ENCODE measurements at regions not wholly inside any gene's neighbourhood (a gene's known extent, or its start where the extent isn't known, plus 50 kb on each side); places are given as distances from the start of the nearest gene placed in this dataset.

DNA sequence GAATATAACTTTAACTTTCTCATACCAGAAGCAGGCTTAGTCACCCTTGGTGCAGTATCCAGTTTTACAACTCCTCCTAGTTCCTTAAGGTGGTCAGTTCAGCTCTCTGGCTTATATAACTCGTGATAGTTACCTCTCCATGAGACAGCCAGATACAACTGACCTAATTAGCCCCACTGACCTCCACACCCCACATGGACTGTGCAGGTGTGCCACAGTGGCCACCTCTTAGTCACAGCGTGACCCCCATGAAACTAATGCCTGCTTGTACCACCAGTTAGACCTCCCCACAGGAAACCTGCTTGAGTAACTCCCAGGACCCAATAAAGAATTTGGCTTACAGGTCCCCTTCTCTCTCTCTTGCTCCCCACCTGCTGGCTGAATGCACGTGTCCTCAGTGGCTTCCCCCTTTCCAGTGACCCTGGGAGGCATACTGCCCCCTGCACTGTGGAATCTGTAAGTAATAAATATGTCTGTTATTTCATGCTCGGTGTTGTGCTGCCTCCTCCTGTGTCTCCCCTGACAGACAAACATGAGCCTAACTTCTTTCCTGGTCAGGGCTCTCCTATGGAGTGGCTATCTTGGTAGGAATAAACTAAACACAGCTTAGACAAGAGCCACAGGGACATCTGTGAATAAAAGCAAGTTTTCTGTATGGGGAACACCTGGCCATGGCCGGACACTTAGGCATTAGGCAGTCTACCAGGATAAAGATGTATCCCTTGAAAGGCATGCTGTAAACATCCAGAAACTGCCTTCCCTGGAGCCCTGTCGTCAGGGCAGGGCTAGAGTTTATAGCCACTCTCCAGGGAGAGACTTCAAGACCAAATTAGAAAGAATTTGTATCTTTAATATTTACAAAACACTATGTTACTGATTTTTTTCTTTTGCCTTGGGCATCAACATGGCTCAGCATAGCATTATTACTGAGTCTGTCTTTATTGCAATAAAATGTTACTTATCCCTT is 209.7 kb upstream of the BOD1L1 start:
- no peak overlapping the region for H3K27ac ChIP-seq

DNA sequence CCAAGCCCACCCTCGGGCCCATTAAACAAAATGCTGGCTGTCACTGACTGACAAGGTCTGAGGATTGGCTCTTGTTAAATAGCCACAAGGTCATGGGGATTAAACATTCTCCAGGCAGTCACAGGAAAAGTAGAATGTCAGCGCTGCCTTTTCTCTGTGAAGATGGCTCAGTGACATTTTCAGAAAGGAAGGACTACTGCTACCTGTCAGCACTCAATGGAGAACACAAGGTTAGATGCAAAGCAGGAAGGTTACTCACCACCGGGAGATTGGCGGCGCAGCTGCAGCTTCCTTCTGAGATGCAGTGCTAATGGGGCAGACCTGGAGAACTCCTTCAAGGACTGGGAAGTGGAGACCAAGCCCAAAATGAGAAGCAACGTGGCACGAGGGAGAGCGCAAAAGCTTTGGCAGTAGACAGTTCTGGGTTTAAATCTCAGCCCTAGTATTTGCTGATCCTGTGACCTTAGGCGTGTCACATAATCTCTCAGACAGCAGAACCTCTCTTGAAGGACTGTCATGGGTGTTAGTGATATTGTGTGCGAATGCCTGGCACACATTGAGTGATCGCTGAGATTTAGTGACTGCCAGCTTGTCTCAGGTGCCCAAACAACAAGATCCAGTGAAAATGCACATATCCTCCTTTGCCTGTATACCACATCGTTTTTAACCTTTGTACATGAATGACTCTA is 213.1 kb upstream of the BOD1L1 start:
- DNase-seq (ENCODE audit: low read depth, low spot score) = no peak
- no peak overlapping the region for H3K27ac ChIP-seq

More for the DNA sequence above, 209.7 kb upstream of the BOD1L1 start:
- DNase-seq (ENCODE audit: low read depth, low spot score) = no peak

DNA sequence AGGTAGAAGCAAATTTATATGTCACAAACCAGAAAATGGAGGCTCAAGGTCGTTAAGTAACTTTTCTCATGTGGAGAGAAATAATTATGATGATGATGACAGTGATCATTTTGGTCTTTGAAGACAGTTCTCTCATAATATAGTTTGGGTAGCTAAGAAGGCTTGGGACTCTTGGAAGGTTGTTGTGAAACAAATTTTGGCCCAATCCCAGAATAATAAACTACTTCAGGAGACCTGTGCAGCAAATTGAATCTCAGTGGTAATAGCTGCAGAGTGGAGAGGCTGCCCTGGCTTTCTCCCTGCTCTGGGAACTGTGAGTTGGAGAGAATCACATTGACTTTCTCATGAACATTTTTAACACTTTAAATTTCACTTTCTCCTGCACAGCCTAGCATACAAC is 217.2 kb upstream of the BOD1L1 start:
- DNase-seq (ENCODE audit: low read depth, low spot score) = no peak
- no peak overlapping the region for H3K27ac ChIP-seq

DNA sequence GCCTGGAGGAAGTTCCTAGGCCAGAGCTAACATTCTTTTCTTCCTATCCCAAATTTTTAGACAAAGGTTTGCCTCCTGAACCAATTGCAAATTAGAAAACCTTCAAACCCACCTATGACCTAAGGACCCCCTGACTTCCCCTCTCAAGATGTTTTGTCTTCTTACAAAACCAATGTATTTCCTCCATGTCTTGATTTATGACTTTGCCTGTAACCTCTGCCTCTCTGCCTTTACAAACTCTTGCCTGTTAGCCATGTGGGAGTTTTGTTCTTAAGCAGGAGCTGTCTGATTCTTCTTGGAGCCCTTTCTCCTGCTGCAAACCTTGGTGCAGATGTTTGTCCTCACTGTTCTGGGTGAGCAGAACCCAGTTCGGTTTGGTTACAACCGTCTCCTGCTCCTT is 222.3 kb upstream of the BOD1L1 start:
- no peak overlapping the region for H3K27ac ChIP-seq
- DNase-seq (ENCODE audit: low read depth, low spot score) = no peak

DNA sequence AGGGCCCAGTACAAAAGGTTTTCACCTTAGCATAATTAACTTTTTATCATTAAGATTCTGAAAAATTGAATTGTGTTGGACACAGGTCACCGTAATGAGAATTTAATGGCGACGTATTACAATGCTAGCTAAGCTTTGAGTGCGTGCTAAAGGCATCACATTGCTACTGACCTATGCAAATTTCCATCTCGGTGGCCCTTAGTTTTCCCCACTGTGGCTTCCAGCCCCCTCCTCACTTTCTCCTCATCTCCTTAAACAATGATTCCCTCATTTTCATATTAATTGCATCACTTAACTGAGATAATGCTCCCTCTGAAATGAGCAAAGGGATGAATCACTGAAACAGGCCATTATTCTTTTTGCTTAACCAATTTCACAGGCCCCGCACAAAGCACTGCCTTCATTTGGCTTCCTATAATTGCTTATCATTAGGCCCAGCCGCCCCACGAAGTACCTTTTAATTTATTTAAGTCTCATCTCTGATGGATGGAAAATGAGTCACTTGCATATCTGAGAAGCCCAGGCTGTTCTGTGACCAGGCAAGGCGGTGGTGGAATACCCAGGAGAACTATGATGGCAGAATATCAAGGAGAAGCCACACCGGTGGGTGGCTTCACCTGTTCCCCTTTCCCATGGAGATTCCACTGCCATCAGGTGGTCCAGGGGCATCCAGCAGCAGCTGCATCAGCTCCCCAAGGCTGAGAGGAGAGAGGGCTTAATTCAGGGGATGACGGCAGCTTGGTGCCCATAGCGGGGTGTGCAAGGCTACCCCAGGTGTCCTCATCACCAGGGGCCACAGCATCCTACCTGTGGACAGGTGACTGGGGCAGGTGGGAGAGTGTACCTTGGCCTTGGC is 223.8 kb upstream of the BOD1L1 start:
- DNase-seq (ENCODE audit: low read depth, low spot score) = no peak

DNA sequence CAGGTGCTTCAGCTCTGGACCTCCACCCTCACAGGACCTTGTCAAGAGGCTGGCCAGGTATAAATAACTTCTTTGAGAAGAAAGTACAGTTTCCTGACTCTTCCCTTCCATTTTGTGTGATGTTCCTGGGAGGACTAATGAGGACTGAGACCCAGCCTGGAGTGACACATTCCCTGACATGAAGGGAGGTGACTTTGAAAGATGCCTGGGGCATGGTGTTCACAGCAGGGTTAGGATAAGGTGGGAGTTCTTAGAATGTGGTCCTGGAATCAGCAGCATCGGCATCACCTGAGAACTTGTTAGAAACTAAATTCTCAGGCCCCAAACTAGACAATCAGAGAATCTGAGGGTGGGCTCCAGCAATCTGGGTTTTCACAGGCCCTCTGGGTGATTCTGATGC is 224.9 kb upstream of the BOD1L1 start:
- DNase-seq (ENCODE audit: low read depth, low spot score) = no peak
- H3K27ac ChIP-seq = no peak overlapping the region

More for the DNA sequence above, 223.8 kb upstream of the BOD1L1 start:
- H3K27ac ChIP-seq = no peak overlapping the region

DNA sequence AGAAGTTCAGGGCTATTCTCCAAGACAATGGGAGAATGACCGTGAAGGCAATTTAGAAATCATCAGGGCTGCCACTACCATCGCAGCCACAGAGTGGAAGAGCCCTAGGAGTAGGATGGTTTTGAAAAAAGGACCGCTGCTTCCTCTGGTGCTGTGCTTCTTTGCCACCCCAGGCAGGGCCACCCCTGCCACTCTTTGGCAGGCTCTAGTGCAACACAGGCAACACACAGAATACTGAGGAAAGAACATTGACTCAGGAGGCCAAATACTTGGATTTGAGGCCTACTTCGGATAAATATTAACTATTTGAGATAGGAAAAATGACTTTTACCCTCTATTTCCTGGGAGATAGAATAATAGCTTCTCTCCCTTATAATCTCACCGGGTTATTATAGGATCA is 228.9 kb upstream of the BOD1L1 start:
- no peak overlapping the region for H3K27ac ChIP-seq
- no peak for DNase-seq (ENCODE audit: low read depth, low spot score)

DNA sequence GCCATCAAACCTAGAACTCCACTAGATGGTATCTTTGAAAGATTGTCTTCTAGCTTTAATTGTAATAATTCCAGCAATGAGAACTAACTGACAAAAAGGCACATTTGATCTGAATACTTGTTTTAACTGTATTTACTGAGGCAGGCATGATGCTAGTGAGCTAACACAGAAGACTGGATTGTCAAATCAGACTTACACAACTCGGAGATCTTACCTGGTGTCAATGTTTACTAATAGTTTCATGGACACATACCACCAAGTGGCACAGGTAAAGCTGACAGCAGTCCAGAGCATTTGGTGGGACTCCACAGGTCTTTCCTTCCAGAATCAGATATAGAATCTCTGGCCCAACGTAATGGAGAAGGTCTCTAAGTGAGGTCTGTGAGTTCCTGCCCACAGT is 229.9 kb upstream of the BOD1L1 start:
- no peak for DNase-seq (ENCODE audit: low read depth, low spot score)
- H3K27ac ChIP-seq = no peak overlapping the region

DNA sequence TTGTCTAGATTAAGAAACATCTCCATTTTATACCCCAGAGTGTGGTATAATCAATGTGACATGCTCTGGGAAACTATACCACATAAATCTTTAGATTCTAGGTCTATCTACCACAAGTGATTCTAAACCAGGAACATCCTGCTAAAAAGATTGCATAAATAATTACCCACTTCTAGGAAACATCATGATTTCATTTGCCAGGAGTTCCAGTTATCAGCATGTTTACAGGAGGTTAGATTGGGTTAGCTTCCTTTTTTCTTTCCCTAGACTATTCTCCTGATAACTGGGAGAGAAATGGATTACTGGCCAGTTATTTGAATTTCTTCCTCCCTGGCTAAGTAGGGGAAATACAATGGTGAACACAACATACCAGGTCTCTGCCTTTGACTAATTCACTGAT is 230.3 kb upstream of the BOD1L1 start:
- DNase-seq (ENCODE audit: low read depth, low spot score) = no peak
- no peak overlapping the region for H3K27ac ChIP-seq

DNA sequence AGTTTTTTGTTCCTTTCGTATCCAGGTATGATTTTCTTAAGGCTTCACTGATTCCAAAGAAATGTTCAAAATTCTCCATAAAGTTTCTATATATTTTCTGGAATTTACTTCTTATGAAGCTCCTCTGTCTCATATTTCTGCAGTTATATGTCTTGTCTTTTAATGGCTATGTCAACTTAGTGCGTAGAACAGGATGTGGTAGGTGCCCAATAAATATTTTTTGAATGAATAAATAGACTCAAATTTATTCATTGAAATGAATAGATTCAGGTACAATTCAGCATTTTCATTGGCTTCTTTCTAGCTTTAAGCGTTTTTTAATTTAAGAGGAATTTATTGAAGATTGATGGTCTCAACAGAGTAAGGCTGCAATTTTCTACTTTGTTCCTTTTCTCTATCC is 231.9 kb upstream of the BOD1L1 start:
- DNase-seq (ENCODE audit: low read depth, low spot score) = no peak
- H3K27ac ChIP-seq = no peak overlapping the region

DNA sequence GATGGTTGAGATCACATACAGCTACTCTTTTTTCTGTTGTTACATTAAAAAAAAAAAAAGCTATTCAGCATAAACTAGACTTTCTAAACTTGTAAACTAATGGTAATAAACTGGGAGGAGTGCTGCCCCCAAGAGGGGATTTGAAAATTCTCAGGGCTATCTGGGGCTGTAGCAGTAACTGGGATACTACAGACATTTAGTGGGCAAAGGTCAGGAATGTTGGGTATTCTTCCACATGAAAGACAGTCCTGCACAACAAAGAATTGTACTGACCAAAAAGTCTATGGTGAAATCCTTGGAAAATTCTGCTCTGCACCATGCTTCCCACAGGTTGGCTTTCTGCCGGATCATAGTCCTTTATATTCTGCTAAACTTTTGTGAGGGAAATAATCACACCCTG is 232.6 kb upstream of the BOD1L1 start:
- H3K27ac ChIP-seq = no peak overlapping the region
- no peak for DNase-seq (ENCODE audit: low read depth, low spot score)

DNA sequence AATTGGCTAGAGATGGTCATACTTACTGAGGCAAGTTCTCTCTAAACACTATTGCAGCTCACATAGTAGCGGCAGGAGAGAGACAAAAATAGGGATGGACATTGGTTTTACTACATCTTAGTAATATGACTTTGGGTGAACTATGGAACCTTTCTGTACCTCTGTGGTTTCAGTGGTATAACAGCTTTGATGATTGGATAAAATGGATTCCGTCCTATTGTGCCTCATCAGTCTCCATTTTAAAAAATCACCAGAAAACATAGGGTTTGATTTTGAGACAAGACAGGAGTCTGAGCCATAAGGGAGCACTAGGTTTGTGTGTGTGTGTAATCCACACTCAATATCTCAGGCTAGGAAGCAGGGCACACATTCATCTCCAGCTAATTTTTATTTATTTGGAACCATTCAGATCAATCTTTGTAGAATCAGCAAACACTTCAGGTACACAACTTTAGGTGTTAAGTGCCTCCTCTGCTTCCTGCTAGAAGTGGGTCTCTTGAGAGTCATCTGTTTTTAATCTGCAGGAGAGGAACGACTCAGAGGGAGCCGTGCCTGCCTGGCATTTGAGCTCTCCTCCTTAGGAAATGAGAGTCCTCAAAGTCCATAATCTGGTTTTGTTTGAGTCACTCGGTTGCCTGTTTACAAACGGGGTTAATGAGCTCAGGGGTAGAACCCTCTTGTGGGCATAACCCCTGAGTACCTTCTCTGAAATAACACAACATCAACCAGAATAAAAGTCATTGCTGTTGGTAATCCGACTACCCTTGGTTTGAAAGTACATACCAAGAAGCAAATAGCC is 238.5 kb upstream of the BOD1L1 start:
- DNase-seq (ENCODE audit: low read depth, low spot score) = no peak
- no peak overlapping the region for H3K27ac ChIP-seq

DNA sequence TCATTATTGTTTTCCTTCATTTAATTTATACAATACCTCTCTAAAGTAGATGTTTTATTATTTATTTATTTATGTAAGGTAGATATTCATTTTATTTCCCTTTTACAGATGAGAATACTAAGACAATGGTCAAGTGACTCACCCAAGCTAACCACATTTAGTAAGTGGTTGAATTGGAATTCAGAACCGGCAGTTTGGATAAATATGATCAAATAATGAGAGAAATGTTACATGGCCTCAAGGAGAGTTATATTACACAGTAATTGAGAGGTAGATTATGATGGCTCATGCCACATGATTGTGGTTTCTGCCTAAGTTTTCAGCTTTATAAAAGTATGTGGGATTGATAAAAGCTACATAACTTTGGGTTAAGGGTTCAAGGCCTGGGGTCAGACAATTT is 239.4 kb upstream of the BOD1L1 start:
- no peak for DNase-seq (ENCODE audit: low read depth, low spot score)
- H3K27ac ChIP-seq = no peak overlapping the region

DNA sequence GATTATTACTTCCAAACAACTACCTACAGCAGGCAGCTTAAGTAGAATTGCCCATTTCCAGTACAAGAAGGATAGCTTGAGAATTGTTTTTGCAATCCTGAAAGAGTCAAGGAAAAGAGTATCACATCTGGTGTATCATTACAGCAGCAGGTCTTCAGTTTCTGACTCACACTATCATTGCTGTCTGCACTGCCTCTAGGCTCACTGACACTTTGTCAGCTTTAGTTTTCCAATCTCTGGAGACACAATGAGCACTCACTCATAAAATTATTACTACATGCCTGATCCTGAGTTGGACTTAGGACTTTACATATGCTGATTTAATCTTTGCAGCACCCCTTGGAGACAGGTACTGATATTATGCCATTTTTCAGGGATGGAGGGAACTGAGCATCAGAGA is 244.6 kb upstream of the BOD1L1 start:
- H3K27ac ChIP-seq = no peak overlapping the region
- DNase-seq (ENCODE audit: low read depth, low spot score) = no peak

DNA sequence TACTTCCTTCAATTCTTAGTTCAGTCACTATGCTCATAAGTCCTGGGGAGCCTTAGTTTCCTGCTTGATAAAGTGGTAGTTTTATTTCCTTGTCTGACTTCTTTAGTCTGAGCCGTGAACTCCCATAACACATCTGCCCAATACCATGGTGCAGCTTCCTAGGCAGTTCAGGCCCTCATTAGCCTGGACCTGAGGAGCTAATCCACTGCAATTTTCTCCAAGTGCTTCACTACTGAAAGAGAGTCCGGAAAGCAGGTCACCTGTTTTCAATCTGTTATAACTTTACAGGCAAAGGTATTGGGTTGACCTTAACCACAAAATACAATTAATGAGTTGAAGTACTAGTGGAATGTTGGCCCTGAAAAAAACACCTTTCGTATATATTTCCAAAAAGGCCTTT is 245.4 kb upstream of the BOD1L1 start:
- no peak overlapping the region for H3K27ac ChIP-seq
- no peak for DNase-seq (ENCODE audit: low read depth, low spot score)

DNA sequence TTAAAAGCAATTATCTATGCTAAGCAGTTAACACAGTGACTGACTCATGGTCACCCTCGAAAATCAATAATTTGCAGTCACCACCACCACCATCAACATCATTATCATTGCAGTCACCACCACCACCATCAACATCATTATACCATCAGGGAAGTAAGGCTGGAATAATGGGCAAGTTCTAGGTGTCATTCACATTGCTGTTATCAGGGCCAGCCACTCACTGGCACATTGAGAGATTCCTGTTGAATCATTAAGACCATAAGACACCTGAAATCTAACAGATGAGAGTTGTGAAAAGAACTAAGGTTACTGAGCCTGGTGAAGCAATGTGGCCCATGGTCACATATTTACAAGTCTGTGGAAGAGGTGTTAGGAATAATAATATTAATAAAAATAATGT is 247.7 kb upstream of the BOD1L1 start:
- DNase-seq (ENCODE audit: low read depth, low spot score) = no peak
- no peak overlapping the region for H3K27ac ChIP-seq

DNA sequence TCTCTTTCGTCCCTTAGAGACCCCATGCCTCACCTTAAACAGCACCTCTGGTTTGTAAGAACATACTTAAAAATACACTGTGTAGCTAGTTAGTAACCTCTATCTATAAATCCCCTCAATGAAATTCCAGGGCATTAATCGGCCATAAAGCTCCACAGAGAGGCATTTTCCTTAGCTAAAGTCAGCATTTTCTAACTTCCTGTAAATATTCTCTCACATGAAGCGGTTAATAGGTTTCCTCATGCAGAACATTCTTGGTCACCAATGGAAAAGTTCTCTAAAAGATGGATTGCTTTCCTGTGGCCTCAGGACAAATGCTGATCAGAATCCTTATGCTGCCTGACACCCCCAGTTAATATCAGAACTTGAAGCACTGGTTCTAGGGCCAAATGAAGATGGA is 248.6 kb upstream of the BOD1L1 start:
- DNase-seq (ENCODE audit: low read depth, low spot score) = no peak
- no peak overlapping the region for H3K27ac ChIP-seq

DNA sequence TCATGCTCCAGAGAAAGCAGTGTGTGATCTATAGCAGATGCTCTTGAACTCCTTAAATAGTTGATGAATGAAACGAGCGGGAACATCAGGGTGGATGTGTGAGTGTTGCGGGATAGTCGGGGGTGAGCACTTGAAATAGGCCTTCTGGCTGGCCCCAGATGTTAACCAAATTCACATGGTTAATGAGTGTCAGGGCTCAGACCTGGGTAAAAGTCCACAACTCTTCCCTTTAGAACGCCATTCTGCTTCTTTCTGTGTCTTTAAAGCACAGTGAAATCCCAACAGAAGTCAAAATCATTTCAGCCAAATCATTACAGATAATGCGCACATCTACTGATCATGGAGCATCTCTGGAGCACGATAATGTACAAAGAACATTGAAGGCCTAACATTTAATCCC is 249.4 kb upstream of the BOD1L1 start:
- no peak for DNase-seq (ENCODE audit: low read depth, low spot score)
- H3K27ac ChIP-seq = no peak overlapping the region

DNA sequence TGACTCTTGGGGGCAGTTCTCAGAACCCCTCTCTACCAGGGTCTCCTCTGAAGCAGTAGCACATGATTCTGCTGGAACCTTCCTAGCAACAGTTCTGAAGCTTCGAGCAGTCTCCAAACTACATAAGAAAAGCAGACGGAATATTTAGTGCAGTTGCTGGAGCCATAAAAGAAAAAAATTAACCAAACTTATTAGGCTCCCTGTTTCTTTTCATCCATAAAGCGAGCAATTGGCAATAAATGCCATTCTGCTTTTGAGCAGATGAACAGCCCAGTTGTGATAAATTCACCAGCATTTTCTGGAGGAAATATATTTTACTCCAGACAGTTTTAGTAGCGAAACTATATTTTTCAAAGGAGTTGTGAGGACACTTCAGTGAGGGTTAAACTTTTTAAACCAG is 250.1 kb upstream of the BOD1L1 start:
- DNase-seq (ENCODE audit: low read depth, low spot score) = no peak
- H3K27ac ChIP-seq = no peak overlapping the region

DNA sequence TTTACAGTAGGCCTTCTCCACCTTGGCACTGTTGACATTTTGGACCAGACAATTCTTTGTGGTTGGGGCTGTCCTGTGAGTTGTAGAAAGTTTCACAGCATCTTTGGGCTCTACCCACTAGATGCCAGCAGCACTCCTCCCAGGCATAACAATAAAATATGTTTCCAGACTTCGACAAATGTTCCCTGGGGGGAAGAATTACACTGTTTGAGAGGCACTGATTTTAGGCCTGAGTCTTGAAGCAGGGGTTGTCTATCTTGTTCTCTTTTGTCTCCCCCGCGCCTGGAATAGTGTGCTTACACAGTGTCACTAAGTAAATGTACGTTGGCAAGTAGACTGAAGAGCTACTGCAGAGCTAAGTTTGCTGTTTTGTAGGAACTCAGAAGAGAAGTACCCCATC is 254.4 kb upstream of the BOD1L1 start:
- H3K27ac ChIP-seq = no peak overlapping the region

More for the DNA sequence above, 254.4 kb upstream of the BOD1L1 start:
- DNase-seq (ENCODE audit: low read depth, low spot score) = no peak

Measured in epithelial cell of prostate (primary cell).